K562 (cell line): ENCODE measurements at regions not wholly inside any gene's neighbourhood (a gene's known extent, or its start where the extent isn't known, plus 50 kb on each side); places are given as distances from the start of the nearest gene placed in this dataset.

Experiments used
- ATAC-seq: fragments of 200-7000 bp; cut with Tn5 transposase; 3 replicates; pipeline ENCODE4 v1.9.1; 2020; ENCODE audit warnings: moderate library complexity
- BruUV-seq: library from RNA; stranded (reverse); fragments of 400-500 nt; replicated peaks from 2 replicates; lab custom pipeline; 2021; lab: Mats Ljungman, UMichigan
- CTCF ChIA-PET: fragments of 300-600 bp; formaldehyde crosslinking; extraction: SDS; loops from one replicate; lab custom pipeline; 2021; ENCODE audit warnings: low intra/inter-chr PET ratio; lab: Yijun Ruan, JAX
- POLR2A ChIA-PET: fragments of 300-600, 350-650 bp; sonication (Branson Sonifier 250); formaldehyde crosslinking; extraction: SDS; loops from one replicate; lab custom pipeline; 2021; ENCODE audit warnings: antibody characterized with exemption, inconsistent platforms; lab: Yijun Ruan, JAX
- DNase-seq, 4 experiments: peaks; one replicate each; pipeline versions ENCODE4 v3.0.0 to v3.0.0-alpha.2; 2011 to 2018; ENCODE audit warnings: low spot score in 3 of 4, mixed read lengths in 3 of 4; ENCODE audit errors: extremely low read depth in 1 of 4
- FAIRE-seq: peaks from 2 replicates; lab custom pipeline; 2011; peaks lifted over from hg19 to GRCh38; lab: Jason Lieb, UNC
- H2AFZ ChIP-seq: 2 replicates; pipeline ENCODE4 v1.6.0; 2011; ENCODE audit warnings: low read depth, low read length, control low read depth, inconsistent platforms
- H3K27ac ChIP-seq: fragments of 200-600 bp; 3 replicates; pipeline ENCODE4 v1.8.0; 2011; ENCODE audit warnings: low read depth, mild to moderate bottlenecking, control low read depth, inconsistent platforms, low read length, moderate library complexity, mixed read lengths; ENCODE audit errors: extremely low read depth
- H3K27me3 ChIP-seq, 2 experiments: fragments of 300-600 bp in 1 of 2; 2 replicates in 1 of 2; 3 replicates in 1 of 2; pipeline versions ENCODE4 v1.6.0 to v1.8.0; 2011; ENCODE audit warnings: inconsistent platforms in 2 of 2, low read length in 2 of 2, mild to moderate bottlenecking in 1 of 2, mixed read lengths in 1 of 2, moderate library complexity in 1 of 2; ENCODE audit not compliant: control insufficient read depth in 2 of 2, insufficient read depth in 2 of 2
- H3K36me3 ChIP-seq: fragments of 300-600 bp; 3 replicates; pipeline ENCODE4 v1.8.0; 2011; ENCODE audit warnings: mild to moderate bottlenecking, low read length, inconsistent platforms; ENCODE audit not compliant: control insufficient read depth, insufficient read depth
- H3K4me1 ChIP-seq, 2 experiments: fragments of 200-600 bp in 1 of 2; replicated peaks in 1 of 2; 2 replicates in 1 of 2; 3 replicates in 1 of 2; pipeline versions ENCODE4 v1.5.1 to v1.8.0; 2011; ENCODE audit warnings: inconsistent platforms in 2 of 2, low read length in 2 of 2, mild to moderate bottlenecking in 1 of 2, mixed read lengths in 1 of 2, moderate library complexity in 1 of 2; ENCODE audit not compliant: control insufficient read depth in 2 of 2, insufficient read depth in 2 of 2
- H3K4me2 ChIP-seq: 2 replicates; pipeline ENCODE4 v1.6.1; 2011; ENCODE audit warnings: low read length, control low read depth, inconsistent platforms, mixed read lengths; ENCODE audit not compliant: insufficient read depth
- H3K4me3 ChIP-seq: fragments of 200-600 bp; sonication (generic), shearing (Covaris generic); 2 replicates; pipeline ENCODE4 v1.5.1; 2016; ENCODE audit warnings: control low read depth, inconsistent platforms
- H3K79me2 ChIP-seq: fragments of 200-600 bp; 3 replicates; pipeline ENCODE4 v1.8.0; 2011; ENCODE audit warnings: low read length, inconsistent platforms; ENCODE audit not compliant: control insufficient read depth, insufficient read depth
- H3K9ac ChIP-seq, 2 experiments: 2 replicates each; pipeline versions ENCODE4 v1.6.0 to v1.6.1; 2011; ENCODE audit warnings: low read depth in 2 of 2, low read length in 2 of 2, control low read depth in 1 of 2, inconsistent platforms in 1 of 2, mild to moderate bottlenecking in 1 of 2, mixed read lengths in 1 of 2; ENCODE audit not compliant: insufficient read depth in 1 of 2
- H3K9me1 ChIP-seq: one replicate; pipeline ENCODE4 v1.6.0; 2011; ENCODE audit warnings: inconsistent platforms, mild to moderate bottlenecking, low read length, moderate library complexity; ENCODE audit not compliant: control insufficient read depth, insufficient read depth
- H3K9me3 ChIP-seq: replicated peaks from 2 replicates; pipeline ENCODE4 v1.5.1; 2011; ENCODE audit warnings: low read depth, low read length, inconsistent platforms; ENCODE audit not compliant: control insufficient read depth, insufficient read depth
- H4K20me1 ChIP-seq: replicated peaks from 2 replicates; pipeline ENCODE4 v1.6.1; 2011; ENCODE audit warnings: low read length, inconsistent platforms, mixed read lengths; ENCODE audit not compliant: control insufficient read depth, insufficient read depth
- ARID2 ChIP-seq: fragments of 450-650 bp; IDR thresholded peaks from 2 replicates; pipeline ENCODE4 v1.6.1; 2017; ENCODE audit warnings: antibody characterized with exemption, mild to moderate bottlenecking
- C11orf30 ChIP-seq: fragments of 450-650 bp; IDR thresholded peaks from 2 replicates; pipeline ENCODE4 v1.6.1; 2016; ENCODE audit warnings: low read depth, mild to moderate bottlenecking
- CHAMP1 ChIP-seq: fragments of 450-650 bp; IDR thresholded peaks from 2 replicates; pipeline ENCODE4 v1.6.1; 2016; ENCODE audit warnings: mild to moderate bottlenecking
- E4F1 ChIP-seq: fragments of 250-450 bp; sonication (Bioruptor Pico); IDR thresholded peaks from 2 replicates; pipeline ENCODE4 v1.5.0; 2021; ENCODE audit warnings: mild to moderate bottlenecking, borderline replicate concordance
- GABPA ChIP-seq: fragments of 200-800 bp; sonication (Bioruptor generic); conservative IDR thresholded peaks from 2 replicates; pipeline ENCODE4 v1.6.1; 2016; ENCODE audit warnings: low read depth, missing genetic modification characterization, missing compliant biosample characterization
- MTA3 ChIP-seq: fragments of 450-650 bp; formaldehyde crosslinking; IDR thresholded peaks from 2 replicates; pipeline ENCODE4 v1.6.1; 2017; ENCODE audit warnings: mild to moderate bottlenecking, borderline replicate concordance
- POLR2B ChIP-seq: fragments of 450-650 bp; IDR thresholded peaks from 2 replicates; pipeline ENCODE4 v1.6.1; 2018; ENCODE audit warnings: low read depth; ENCODE audit not compliant: partially characterized antibody
- PTTG1 ChIP-seq: fragments of 450-650 bp; IDR thresholded peaks from 2 replicates; pipeline ENCODE4 v1.6.1; 2016; ENCODE audit warnings: low read depth, mild to moderate bottlenecking, missing genetic modification characterization, missing compliant biosample characterization
- SIX5 ChIP-seq, 2 experiments: IDR thresholded peaks; 2 replicates each; pipeline ENCODE4 v1.6.1; 2011; ENCODE audit warnings: low read length in 2 of 2, borderline replicate concordance in 1 of 2, low read depth in 1 of 2, mild to moderate bottlenecking in 1 of 2, moderate library complexity in 1 of 2; ENCODE audit not compliant: insufficient read depth in 1 of 2
- SLC30A9 ChIP-seq: fragments of 250-450 bp; sonication (Bioruptor Pico); IDR thresholded peaks from 2 replicates; pipeline ENCODE4 v1.8.0; 2022; ENCODE audit warnings: mild to moderate bottlenecking, moderate library complexity
- THRAP3 ChIP-seq: fragments of 450-650 bp; IDR thresholded peaks from 2 replicates; pipeline ENCODE4 v1.6.1; 2016; ENCODE audit warnings: mild to moderate bottlenecking, inconsistent platforms, borderline replicate concordance
- ZNF324 ChIP-seq: fragments of 250-450 bp; sonication (Bioruptor Pico); IDR thresholded peaks from 2 replicates; pipeline ENCODE4 v1.4.0; 2020; ENCODE audit warnings: mild to moderate bottlenecking
- ZNF592 ChIP-seq: fragments of 450-650 bp; IDR thresholded peaks from 2 replicates; pipeline ENCODE4 v1.6.1; 2017; ENCODE audit warnings: antibody characterized with exemption, mild to moderate bottlenecking
- ZNF77 ChIP-seq: fragments of 250-450 bp; sonication (Bioruptor Pico); IDR thresholded peaks from 2 replicates; pipeline ENCODE4 v1.5.0; 2020
- WGBS: fragments of 100-300 bp; shearing (Covaris generic); methylation state at CpG from one replicate; pipeline ENCODE4 v1.1.6; 2016; ENCODE audit warnings: low coverage, mixed read lengths; ENCODE audit not compliant: insufficient coverage; ENCODE audit errors: missing lambda C conversion rate; 5-methylcytosine and 5-hydroxymethylcytosine counted together
- in situ Hi-C: fragments of 300-500 bp; cut with MboI; formaldehyde crosslinking; loops from 4 replicates; pipeline ENCODE4 v1.15.0; 2018; ENCODE audit warnings: inconsistent platforms, mixed read lengths
- intact Hi-C: fragments of 100-400 bp; cut with micrococcal nuclease; formaldehyde crosslinking; loops from 2 replicates; pipeline ENCODE4 v1.14.2; 2022

- TF ChIP-seq E4F1 (CRISPR knock-in tag) (no peak), POLR2B (no peak), ARID2 (no peak), SIX5 (IDR thresholded peaks at IDR 0.05; ENCODE audit: borderline replicate concordance in 1 of 2, insufficient read depth in 1 of 2, low read depth in 1 of 2, low read length in 2 of 2) (no peak), PTTG1 (tag) (no peak)
Observed at GRCh38 chr2:192615105-192615504, 420.4 kb upstream of the TMEFF2 start (continued).

GRCh38 chr2:192604295-192604694 is 409.6 kb upstream of the TMEFF2 start:
- Histone ChIP-seq H3K4me1 (no peaks in the 10 kb centered on the region), H3K79me2 (no peaks in the 10 kb centered on the region), H4K20me1 (no peaks in the 10 kb centered on the region), H3K4me3 (no peak overlapping the region), H3K9ac (no peak overlapping the region), H3K27me3 (no peaks in the 10 kb centered on the region), H2AFZ (no peak overlapping the region), H3K36me3 (no peaks in the 10 kb centered on the region), H3K4me2 (no peak overlapping the region), H3K9me3 (no peaks in the 10 kb centered on the region), H3K9me1 (no peaks in the 10 kb centered on the region), H3K27ac (no peak overlapping the region)
- DNase-seq: no peak
- POLR2A ChIA-PET: no interaction called here
- in situ Hi-C loops: no loop called here
- no peak for FAIRE-seq
- no peak for ATAC-seq
- 0% methylated on average over 1 of the region's 1 CpG for WGBS
- no TSS peak for BruUV-seq
- intact Hi-C loops: no loop called here
- CTCF ChIA-PET: no interaction called here
- TF ChIP-seq CHAMP1: no peak
- no peak for TF ChIP-seq C11orf30
- TF ChIP-seq ZNF77 (CRISPR knock-in tag): no peak
- no peak for TF ChIP-seq SLC30A9 (CRISPR knock-in tag)
- no peak for TF ChIP-seq MTA3
- no peak for TF ChIP-seq GABPA (tag)
- TF ChIP-seq ZNF592: no peak
- no peak for TF ChIP-seq THRAP3
- no peak for TF ChIP-seq ZNF324
